GM18511 (cell line): ENCODE measurements at regions not wholly inside any gene's neighbourhood (a gene's known extent, or its start where the extent isn't known, plus 50 kb on each side); places are given as distances from the start of the nearest gene placed in this dataset.
A peak's percentile ranks its signal among the peaks of the same experiment; 100 is the strongest.
"Not testable (repeated sequence)": the region's sequence is repeated elsewhere in the genome, so short reads cannot be mapped to it uniquely, and the experiment has no call there.

Experiments used
- ATAC-seq: cut with Tn5 transposase; IDR thresholded peaks from one replicate; pipeline ENCODE4 v1.9.1; 2021; ENCODE audit warnings: mild to moderate bottlenecking, moderate library complexity; ENCODE audit not compliant: unreplicated experiment

DNA sequence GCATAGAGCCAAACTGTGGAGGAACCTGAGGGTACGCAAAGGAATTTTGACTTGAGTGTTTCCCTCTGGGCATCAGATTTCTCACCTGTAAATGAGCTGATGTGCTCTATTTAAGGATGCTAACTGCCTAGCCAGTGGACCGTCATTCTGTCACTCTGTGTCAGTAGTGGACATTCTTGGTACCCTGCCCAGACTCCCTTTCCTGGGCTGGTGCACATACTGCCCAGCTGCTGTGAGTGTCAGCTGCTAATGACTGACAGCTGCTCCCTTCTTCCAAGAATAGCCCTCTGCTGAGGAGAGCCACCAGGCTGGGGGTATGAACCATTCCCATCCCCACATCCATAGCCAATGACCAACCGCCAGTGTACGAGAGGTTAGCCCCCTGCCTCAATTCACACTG lies 193.1 kb upstream of the DAB1 start:
- ATAC-seq = no peak

DNA sequence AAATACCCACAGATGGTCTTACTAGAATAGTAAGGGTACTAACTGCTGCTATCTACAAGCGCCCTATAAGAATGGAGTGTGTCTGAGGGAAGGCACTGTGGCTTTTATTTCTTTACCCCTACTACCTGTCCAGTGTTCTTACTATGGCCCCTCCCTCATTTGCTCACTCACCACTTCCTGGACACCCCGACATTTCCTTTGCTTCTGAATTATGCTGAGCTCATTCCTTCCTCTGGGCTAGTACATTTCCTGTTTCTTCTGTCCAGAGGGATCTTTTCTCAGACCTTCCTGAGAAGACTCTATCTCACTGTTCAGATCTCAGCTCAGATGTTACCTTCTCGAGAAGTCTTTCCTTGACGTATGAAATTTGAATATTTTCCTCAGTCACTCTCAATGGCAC lies 192.1 kb upstream of the DAB1 start:
- ATAC-seq = no peak

DNA sequence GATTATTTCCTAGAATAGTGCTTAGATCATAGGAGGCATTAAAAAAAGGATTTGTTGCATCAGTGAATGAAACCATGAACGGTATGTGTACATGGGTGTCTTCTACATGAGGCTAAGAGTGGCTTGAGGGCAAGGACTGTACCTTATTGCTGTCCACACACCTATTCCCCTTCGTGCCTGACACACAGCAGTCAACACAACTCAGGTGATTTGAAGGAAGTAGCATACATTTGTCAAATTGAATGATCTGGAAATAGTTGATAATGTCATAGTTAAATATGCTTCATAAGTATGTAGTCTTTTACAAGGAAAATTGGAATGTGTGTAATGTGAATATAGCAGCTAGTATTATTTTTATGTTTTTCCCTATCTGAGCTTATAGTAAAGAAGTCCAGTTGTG lies 189.0 kb upstream of the DAB1 start:
- ATAC-seq = no peak

DNA sequence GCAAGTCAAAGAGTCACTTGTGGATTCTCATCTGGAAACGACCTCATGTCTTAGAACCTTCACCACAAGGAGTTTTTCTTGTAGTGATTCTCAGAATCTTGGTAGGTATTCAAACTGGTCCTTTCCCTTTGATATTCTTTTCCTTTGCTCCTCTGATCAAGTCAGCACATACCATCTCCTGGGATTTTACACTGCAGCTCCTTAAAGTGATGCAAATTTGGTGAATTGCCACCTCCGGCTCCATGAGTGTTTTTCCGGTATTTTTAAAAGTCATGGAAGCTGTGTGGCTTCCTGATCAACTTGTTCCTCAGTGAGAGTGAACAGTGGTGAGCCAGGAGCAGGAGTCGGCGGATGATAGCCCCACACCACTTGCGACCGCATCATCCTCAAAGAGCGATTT lies 182.1 kb upstream of the DAB1 start:
- ATAC-seq = no peak

DNA sequence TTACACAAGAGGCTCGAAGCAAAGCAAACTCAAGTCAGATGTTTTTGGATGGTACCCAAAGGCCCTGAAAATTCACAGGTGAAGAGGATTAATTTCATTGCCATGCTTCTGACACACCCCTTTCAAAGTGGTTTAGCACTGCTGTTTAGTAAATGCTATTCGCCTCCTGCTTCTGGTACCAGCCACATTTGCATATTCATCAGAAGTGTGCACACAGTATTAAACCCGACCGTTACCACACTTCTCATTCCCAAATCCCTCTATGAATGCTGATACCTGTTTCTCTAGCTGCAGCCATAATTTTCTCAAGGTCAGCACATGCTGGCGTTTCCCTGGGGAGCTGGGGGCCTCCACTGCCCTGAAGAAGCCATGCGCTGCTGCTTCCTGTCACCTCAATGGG lies 179.8 kb upstream of the DAB1 start:
- ATAC-seq = no peak

DNA sequence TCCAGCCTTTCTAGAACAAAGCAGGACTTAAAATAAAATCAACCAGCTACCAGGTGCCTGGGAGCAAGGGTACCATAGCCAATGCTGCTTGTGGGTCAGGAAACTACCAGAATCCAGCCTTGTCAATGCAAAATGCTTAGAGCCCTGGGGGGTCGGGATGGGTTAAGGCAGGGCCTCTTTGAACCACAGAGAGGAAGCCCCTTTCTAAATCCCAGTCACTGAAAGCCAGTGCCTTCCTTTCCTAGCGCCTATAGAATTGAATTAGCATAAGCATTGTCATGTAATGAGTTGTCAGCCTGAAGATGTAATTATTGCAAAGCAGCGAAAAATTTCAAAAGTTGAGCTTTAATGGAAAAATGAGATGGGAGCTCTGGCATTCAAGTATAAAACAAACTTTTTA lies 176.6 kb upstream of the DAB1 start:
- ATAC-seq = no peak

DNA sequence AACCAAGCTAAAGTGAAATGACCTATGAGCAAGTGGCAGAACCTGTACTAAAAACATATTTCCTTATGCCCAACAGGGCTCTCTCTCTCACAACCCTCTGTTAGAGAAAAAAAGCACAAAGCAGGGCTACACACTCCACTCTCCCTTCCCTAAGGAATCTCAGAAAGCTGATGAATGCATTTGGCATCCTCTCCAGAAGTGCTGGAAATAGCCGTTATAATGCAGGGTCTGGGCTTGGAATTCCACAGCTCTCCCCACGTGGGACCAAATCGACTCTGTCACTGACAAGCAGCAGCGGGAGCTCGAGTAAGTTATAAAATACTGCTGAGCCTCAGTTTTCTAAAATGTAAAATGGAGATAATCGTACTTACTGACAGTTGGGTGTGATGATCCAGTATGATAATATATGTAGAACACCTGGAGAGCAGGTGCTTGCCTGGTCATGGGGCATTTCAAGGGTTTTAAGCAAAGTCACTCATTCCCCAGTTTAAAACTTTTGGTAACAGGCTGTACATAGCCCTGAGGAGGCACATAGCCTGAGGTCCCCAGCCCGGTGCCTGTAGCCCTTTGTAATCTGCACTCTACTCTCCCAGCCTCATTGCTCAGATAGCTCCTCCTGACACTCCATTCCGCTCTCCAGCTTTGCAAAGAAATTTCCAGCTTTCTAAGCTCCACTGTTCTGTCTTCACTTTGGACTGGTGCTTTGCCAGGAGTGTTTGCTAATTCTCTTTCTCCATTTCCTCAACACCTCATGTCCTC lies 175.6 kb upstream of the DAB1 start:
- ATAC-seq = no peak

DNA sequence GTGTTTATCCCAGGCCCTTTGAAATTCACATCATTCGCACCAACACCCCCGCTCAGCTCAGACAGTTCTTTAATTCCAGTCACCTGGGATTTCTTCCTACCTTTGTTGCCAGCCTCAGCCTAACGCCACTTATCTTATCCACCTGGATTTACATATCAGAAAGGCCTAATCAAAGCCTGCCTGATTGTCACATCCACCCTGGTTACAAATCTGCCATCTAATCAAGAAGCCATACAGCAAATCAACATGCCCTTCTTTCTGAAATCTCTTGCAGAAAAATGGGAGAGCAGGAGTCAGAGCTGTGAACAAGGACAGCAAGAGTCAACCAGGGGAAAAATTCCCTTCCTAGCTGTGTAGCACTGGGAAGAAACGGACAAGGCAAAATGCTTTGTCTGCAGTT lies 173.2 kb upstream of the DAB1 start:
- no peak for ATAC-seq

DNA sequence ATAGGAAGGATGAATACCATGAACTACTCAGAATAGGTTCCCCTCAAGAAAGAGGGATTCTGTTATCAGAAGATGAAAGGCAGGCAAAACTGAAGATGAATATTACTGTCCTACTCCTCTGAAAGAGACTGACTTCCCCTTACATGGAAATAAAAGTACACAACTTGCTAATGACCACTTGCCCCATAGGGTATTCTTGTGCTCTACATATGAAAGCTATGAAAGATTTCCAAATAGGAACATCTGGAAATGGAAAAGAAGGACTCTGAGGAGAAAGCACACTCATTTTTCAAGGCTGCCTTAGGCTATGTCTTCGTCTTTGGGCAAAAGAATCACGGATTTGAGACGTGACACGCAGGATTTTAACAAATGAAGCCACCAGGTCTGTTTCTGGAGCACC lies 170.1 kb upstream of the DAB1 start:
- ATAC-seq = no peak

DNA sequence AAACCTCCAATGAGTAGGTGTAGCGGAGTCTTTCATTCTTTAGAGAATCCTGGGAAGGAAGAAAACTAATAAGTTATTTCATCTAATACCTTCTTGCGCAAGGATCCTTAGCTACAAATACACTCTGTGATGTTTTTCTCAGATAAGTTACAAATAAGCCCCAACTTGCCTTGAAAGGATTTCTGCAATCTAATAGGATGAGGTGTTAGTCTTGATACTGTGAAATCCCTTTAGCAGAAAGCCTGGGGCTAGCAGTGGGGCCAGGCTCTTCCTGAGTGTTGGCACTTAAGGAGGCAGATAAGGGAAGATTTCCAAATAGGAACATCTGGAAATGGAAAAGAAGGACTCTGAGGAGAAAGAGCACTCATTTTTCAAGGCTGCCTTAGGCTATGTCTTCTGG lies 168.0 kb upstream of the DAB1 start:
- no peak for ATAC-seq

DNA sequence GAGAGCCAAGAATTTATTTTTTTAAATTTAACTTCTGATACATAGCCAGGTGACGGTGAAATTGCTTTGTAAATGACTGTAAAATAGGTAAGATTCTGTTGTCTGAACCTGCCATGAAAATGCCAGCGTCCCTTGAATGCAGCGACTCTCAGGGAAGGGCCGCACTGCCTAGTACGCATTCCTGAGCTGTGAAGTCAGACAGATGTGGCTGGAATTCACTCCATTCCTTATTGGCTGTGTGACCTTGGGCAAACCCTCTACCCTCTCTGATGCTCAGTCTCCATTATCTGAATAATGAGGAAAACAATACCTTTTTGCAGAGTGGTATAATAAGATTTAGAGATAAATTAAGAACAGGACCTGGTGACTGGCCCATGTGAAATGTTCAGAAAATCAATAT lies 167.1 kb upstream of the DAB1 start:
- ATAC-seq = no peak

DNA sequence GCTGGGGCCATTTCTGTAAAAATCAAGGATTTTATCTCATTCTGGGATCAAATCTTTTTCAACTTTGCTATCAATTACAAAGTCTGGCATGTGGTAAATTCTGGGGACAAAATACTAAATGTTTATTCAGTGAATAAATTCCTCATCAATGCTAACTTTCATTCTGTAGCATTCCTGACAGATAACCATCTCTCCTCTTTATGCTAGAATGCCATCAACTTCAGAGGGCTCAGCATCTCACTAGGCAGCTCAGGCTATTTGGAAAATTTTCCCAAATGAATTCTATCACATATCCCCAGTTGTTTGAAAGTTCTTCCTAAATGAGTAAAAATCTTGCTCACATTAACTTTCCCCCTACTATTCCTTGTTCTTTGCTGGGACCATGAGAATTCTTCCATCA lies 163.0 kb upstream of the DAB1 start:
- no peak for ATAC-seq

DNA sequence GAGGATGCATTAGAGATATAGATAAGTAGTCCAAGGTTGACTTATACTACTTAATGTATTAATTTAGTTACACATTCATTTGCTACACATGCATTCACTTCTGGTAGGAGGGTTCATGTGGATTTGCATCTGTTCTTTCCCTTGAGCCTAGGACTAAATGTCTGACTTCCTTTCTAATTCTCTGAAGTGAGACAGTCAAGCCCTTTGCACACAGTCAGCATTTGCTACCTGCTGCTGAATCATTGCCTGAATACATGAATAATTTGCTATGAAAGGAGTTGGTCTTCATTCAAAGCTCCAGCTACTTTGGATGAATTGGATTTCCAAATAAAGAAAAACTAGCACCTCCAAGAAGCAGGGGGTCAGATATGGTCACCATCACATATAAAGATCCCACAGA lies 154.8 kb upstream of the DAB1 start:
- no peak for ATAC-seq

DNA sequence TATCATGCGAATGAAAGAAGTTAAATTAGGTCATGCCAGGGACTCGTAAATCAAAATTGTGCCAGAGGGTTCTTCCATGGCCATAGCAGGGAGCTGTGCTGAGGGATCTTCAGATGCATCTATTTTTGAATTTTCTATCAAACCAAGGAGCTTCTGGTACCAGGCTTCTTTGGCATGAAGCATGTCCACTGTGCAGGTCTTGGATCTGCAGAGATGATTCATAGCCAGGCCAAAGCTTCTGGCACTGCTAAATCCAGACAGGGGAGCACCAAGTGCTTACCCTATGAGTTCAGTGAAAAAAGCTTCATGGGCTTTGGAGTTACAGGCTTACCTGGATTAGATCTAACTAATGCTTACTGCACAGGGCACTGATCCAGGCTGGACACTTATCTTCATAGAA lies 154.2 kb upstream of the DAB1 start:
- ATAC-seq = no peak

DNA sequence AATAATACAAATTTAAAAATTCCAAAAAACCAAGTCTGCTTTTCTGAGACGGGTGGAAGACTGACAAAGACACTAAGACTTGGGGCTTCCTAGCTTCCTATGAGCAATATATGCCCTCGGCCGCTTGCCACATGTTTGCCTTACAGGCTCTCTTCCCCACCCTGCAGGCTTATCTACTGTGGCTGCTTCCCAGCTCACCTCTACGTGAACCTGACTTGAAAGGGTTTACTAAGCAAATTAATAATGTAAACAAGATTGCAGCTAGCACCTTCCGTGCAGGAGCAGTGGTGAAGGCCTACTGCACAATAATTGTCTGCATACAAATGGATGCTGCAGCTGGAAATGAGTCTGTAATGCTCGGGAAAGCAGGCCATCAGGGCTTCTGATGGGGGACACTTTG lies 152.9 kb upstream of the DAB1 start:
- no peak for ATAC-seq

DNA sequence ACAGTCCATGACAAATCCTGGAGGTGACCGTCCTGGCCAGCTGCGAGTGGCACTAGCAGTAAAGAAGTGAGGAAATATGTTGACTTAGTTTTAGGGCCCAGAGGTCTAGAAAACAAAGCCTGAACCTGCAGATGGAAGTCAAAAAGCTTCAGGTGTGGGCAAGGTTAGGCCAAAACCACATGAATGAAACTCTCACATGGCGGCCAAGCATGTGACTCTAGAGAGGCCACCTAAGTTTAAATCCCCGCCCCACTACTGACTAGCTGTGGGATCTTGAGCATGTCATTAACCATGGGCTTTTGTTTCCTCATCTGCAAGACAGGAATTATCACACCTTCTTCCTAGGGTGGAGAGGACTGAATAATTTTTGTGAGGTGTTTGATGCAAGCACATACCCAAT lies 148.2 kb upstream of the DAB1 start:
- no peak for ATAC-seq

DNA sequence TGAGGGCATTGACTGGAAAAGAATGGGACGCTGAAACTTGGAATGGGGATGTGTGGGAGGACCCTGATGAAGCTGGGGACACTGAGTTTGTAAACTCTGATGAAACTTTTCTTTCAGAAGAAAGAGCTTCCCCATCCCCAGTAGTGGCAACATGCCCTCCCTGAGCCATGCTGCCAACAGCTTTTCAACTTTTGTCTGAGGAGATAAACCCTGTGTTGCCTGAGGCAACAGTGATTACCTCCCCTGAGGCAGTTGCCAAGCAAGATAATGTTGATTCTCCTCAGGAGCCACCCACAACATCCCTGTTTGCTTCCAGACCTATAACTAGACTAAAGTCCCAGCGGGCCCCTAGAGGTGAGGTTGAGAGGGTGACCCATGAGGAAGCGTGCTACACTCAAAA lies 134.2 kb upstream of the DAB1 start:
- ATAC-seq = not testable (repeated sequence)

DNA sequence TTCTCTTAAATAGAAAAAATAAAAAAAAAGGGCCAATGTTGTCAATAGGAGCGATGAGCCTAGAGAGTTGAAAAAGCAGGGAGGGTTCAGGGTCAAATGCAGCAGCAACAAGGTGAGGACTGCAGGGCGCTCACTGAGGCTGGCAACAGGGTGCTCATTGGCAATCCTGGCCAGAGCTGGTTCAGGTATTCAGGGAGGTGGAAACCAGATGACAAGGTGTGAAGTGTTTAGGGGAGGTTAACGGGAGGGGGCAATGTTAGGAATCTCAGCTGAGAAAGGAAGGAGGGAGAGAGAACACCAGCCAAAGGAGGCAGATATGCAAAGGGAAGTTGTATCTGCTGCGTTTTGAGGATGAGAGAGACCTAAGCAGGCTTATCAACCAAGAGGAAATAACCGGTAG lies 129.8 kb upstream of the DAB1 start:
- ATAC-seq = no peak

DNA sequence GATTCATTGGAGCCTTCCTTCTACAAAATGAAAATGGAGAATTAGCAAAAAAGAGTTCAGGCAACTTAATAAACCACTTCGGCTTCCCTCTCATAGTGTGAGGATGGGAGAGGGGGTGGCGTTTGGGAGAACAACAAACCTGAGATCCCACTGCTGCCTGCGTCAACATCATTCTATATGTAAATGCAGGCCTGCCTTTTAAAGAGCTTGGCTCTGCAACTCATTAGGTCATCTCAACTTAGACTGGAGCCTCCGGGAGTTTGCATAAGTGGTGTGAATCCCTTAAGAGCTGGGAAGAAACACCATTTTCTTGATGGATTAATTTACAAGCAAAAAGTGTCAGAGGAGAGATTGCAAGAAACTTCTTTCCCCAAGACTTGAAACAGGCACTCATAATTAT lies 127.6 kb upstream of the DAB1 start:
- ATAC-seq = no peak

DNA sequence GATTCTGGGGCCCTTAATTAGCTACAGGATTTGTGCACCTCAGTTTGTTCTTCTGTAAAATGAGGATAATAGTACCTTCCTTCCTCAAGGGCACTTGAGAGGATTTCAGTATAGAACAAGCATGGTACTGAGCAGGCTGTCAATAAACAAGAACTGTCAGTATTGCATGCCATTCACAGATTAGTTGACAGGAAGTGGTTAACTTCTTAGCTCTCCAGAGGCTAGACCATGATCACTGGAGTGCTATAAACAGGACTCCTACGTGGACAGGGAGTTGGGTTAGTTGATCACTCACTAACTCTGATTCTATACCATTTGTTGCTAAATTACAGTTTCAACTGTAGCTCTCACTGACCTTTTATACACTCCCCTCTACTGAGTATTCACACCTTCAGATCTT lies 126.2 kb upstream of the DAB1 start:
- ATAC-seq = peak; percentile 83

DNA sequence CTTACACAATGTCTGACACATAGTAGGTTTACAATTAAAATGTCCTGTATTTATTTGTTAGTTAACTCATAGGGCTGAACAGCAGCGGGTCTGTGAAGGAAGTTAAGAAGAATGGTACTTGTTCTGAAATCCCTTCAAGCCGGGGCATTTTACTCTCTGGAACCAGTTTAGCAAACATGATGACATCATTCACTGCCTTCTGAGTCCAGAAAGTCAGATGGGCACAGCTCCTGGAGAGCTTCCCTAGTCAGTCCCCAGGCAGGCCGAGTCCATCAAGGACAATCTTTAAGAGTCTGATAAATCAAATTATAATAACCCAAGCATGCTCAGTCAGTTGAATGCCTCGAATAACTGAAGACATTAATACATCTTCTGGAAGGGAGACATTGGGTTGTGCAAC lies 125.4 kb upstream of the DAB1 start:
- ATAC-seq = no peak

DNA sequence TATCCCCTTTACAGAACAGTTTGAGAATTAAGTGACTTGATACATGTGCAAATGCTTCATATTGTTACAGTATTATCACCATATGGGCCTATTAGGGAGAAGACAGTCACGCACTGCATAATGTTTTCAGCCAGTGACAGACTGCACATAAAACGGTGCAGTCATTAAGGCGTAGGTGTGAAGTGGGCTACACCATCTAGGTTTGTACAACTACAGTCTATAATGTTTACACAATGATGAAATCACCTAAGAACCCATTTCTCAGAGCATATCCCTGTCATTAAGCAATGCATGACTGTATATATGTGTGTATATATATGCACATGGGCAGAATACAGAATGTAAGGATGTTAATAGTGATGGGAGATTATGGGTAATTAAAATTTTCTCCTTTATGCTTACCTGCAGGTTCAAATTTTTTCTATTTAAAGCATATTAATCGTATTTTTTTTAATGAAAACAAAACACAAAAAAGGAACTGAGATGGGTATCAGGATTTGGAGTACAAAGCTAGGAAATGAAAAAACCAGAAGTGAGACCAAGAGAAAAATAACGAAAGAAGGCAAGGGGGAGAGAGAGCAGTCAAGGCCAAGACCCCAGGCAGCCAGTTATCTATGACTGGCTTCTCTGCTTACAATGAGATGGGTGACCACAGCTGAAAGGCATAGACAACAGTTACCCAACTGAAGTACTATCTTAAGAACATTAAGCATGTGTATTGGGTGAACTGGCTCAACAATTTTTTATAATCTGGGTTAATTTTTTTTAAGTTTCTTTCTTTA lies 122.9 kb upstream of the DAB1 start:
- no peak for ATAC-seq

DNA sequence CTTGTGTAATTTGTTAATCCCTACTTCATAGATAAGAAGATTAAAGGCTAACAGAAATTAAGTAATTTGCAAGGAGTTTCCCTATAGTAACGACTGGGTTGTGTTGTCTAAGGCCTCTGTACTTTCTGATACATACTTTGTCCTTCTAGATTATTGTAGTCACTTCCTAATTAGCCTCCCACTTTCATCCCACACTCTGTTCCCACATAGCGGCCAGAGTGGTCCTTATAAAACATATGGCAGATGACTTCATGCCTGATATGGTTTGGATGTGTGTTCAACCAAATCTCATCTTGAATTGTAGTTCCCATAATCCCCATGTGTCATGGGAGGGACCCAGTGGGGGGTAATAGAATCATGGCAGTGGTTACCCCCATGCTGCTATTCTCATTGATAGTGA lies 120.5 kb upstream of the DAB1 start:
- ATAC-seq = no peak
